Caco-2 (cell line): ENCODE measurements at regions not wholly inside any gene's neighbourhood (a gene's known extent, or its start where the extent isn't known, plus 50 kb on each side); places are given as distances from the start of the nearest gene placed in this dataset.

ENCODE experiments used
- BruUV-seq: library from RNA; stranded (reverse); fragments of 400-500 nt; replicated peaks from 2 replicates; lab custom pipeline; 2021; lab: Mats Ljungman, UMichigan
- CTCF ChIA-PET: fragments of 300-600 bp; sonication (Branson Sonifier 250); formaldehyde crosslinking; loops from one replicate; lab custom pipeline; 2022; ENCODE audit warnings: antibody characterized with exemption; lab: Charles Lee
- POLR2A ChIA-PET: fragments of 300-600 bp; sonication (Branson Sonifier 250); formaldehyde crosslinking; loops from one replicate; lab custom pipeline; 2022; ENCODE audit warnings: antibody characterized with exemption; lab: Charles Lee
- DNase-seq, 2 experiments: peaks; one replicate each; pipeline versions ENCODE4 v3.0.0 to v3.0.0-alpha.2; 2020 to 2022
- H3K27me3 ChIP-seq: replicated peaks from 2 replicates; pipeline ENCODE4 v1.6.0; 2011; ENCODE audit warnings: low read length; ENCODE audit not compliant: control insufficient read depth, insufficient read depth
- H3K36me3 ChIP-seq: 2 replicates; pipeline ENCODE4 v1.5.1; 2011; ENCODE audit warnings: low read length; ENCODE audit not compliant: control insufficient read depth, insufficient read depth
- H3K4me1 ChIP-seq: fragments of 250-450 bp; sonication (Bioruptor Pico); 2 replicates; pipeline ENCODE4 v1.5.1; 2020; ENCODE audit warnings: mild to moderate bottlenecking
- H3K4me3 ChIP-seq: 2 replicates; pipeline ENCODE4 v1.5.1; 2011; ENCODE audit warnings: low read depth, mild to moderate bottlenecking, control low read depth, low read length
- H3K9me3 ChIP-seq: fragments of 250-450 bp; sonication (Bioruptor Pico); 2 replicates; pipeline ENCODE4 v1.5.1; 2020; ENCODE audit warnings: mild to moderate bottlenecking, moderate library complexity
- H3K27ac Mint-ChIP-seq: one replicate; pipeline ENCODE4 v1.8.0; 2022; ENCODE audit warnings: mixed read lengths; ENCODE audit not compliant: unreplicated experiment
- H3K27me3 Mint-ChIP-seq: one replicate; pipeline ENCODE4 v1.8.0; 2022; ENCODE audit warnings: mixed read lengths; ENCODE audit not compliant: insufficient read depth, unreplicated experiment
- H3K36me3 Mint-ChIP-seq: one replicate; pipeline ENCODE4 v1.8.0; 2022; ENCODE audit warnings: mild to moderate bottlenecking, mixed read lengths; ENCODE audit not compliant: insufficient read depth, unreplicated experiment
- H3K4me1 Mint-ChIP-seq: one replicate; pipeline ENCODE4 v1.8.0; 2022; ENCODE audit warnings: low read depth, mixed read lengths; ENCODE audit not compliant: unreplicated experiment
- H3K4me3 Mint-ChIP-seq: one replicate; pipeline ENCODE4 v1.8.0; 2022; ENCODE audit warnings: mild to moderate bottlenecking, moderate library complexity, mixed read lengths; ENCODE audit not compliant: unreplicated experiment
- H3K9me3 Mint-ChIP-seq: one replicate; pipeline ENCODE4 v1.8.0; 2022; ENCODE audit warnings: mixed read lengths; ENCODE audit not compliant: unreplicated experiment
- intact Hi-C: fragments of 100-400 bp; cut with micrococcal nuclease; formaldehyde crosslinking; loops from one replicate; pipeline ENCODE4 v1.10.0; 2022; ENCODE audit not compliant: unreplicated experiment
- TF ChIP-seq, protein P1 (sequence below), 2 experiments: fragments of 200-600 bp in 1 of 2; IDR thresholded peaks; 1 replicate in 1 of 2; 2 replicates in 1 of 2; pipeline versions ENCODE4 v1.5.1 to v1.8.0; 2011 to 2022; ENCODE audit warnings: antibody characterized with exemption in 1 of 2, control low read depth in 1 of 2, inconsistent platforms in 1 of 2, low read depth in 1 of 2, low read length in 1 of 2, mild to moderate bottlenecking in 1 of 2, moderate library complexity in 1 of 2; ENCODE audit not compliant: insufficient read depth in 1 of 2, severe bottlenecking in 1 of 2, unreplicated experiment in 1 of 2

GRCh38 chr18:71018816-71019215, 730.0 kb downstream of the SOCS6 start:
- H3K27me3 ChIP-seq: no peaks in the 10 kb centered on the region
- no peak overlapping the region for H3K27ac Mint-ChIP-seq
- H3K36me3 ChIP-seq: no peaks in the 10 kb centered on the region
- no peaks in the 10 kb centered on the region for H3K27me3 Mint-ChIP-seq
- H3K4me3 ChIP-seq: no peak overlapping the region
- BruUV-seq: no TSS peak
- intact Hi-C loops: no loop called here
- TF ChIP-seq, protein P1, sequence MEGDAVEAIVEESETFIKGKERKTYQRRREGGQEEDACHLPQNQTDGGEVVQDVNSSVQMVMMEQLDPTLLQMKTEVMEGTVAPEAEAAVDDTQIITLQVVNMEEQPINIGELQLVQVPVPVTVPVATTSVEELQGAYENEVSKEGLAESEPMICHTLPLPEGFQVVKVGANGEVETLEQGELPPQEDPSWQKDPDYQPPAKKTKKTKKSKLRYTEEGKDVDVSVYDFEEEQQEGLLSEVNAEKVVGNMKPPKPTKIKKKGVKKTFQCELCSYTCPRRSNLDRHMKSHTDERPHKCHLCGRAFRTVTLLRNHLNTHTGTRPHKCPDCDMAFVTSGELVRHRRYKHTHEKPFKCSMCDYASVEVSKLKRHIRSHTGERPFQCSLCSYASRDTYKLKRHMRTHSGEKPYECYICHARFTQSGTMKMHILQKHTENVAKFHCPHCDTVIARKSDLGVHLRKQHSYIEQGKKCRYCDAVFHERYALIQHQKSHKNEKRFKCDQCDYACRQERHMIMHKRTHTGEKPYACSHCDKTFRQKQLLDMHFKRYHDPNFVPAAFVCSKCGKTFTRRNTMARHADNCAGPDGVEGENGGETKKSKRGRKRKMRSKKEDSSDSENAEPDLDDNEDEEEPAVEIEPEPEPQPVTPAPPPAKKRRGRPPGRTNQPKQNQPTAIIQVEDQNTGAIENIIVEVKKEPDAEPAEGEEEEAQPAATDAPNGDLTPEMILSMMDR (IDR thresholded peaks at IDR 0.05; ENCODE audit: insufficient read depth in 1 of 2, low read depth in 1 of 2, low read length in 1 of 2, severe bottlenecking in 1 of 2, unreplicated experiment in 1 of 2): no peak
- no peak for DNase-seq
- no peaks in the 10 kb centered on the region for H3K9me3 Mint-ChIP-seq
- POLR2A ChIA-PET: no interaction called here
- no peak overlapping the region for H3K4me3 Mint-ChIP-seq
- CTCF ChIA-PET: no interaction called here
- no peaks in the 10 kb centered on the region for H3K4me1 ChIP-seq
- no peaks in the 10 kb centered on the region for H3K9me3 ChIP-seq
- H3K4me1 Mint-ChIP-seq: no peaks in the 10 kb centered on the region
- H3K36me3 Mint-ChIP-seq: no peaks in the 10 kb centered on the region

GRCh38 chr18:71012789-71013188, 723.9 kb downstream of the SOCS6 start:
- no peaks in the 10 kb centered on the region for H3K27me3 ChIP-seq
- no TSS peak for BruUV-seq
- no peaks in the 10 kb centered on the region for H3K36me3 ChIP-seq
- no peaks in the 10 kb centered on the region for H3K9me3 ChIP-seq
- ChIA-PET POLR2A (no interaction called here), CTCF (no interaction called here)
- Mint-ChIP-seq H3K4me3 (no peak overlapping the region), H3K27ac (no peak overlapping the region), H3K4me1 (no peaks in the 10 kb centered on the region), H3K9me3 (no peaks in the 10 kb centered on the region), H3K27me3 (no peaks in the 10 kb centered on the region), H3K36me3 (no peaks in the 10 kb centered on the region)
- DNase-seq: no peak
- TF ChIP-seq, protein P1 (IDR thresholded peaks at IDR 0.05; ENCODE audit: insufficient read depth in 1 of 2, low read depth in 1 of 2, low read length in 1 of 2, severe bottlenecking in 1 of 2, unreplicated experiment in 1 of 2): no peak
- no peaks in the 10 kb centered on the region for H3K4me1 ChIP-seq
- intact Hi-C loops: no loop called here
- no peak overlapping the region for H3K4me3 ChIP-seq

GRCh38 chr18:71011389-71011788, 722.5 kb downstream of the SOCS6 start:
- no peaks in the 10 kb centered on the region for H3K4me1 Mint-ChIP-seq
- no peaks in the 10 kb centered on the region for H3K27me3 ChIP-seq
- no peaks in the 10 kb centered on the region for H3K9me3 Mint-ChIP-seq
- TF ChIP-seq, protein P1 (IDR thresholded peaks at IDR 0.05; ENCODE audit: insufficient read depth in 1 of 2, low read depth in 1 of 2, low read length in 1 of 2, severe bottlenecking in 1 of 2, unreplicated experiment in 1 of 2): no peak
- H3K4me1 ChIP-seq: no peaks in the 10 kb centered on the region
- DNase-seq: no peak
- H3K27ac Mint-ChIP-seq: no peak overlapping the region
- no peak overlapping the region for H3K4me3 Mint-ChIP-seq
- no TSS peak for BruUV-seq
- no peak overlapping the region for H3K4me3 ChIP-seq
- CTCF ChIA-PET: no interaction called here
- intact Hi-C loops: no loop called here
- POLR2A ChIA-PET: no interaction called here
- H3K27me3 Mint-ChIP-seq: no peaks in the 10 kb centered on the region
- no peaks in the 10 kb centered on the region for H3K36me3 Mint-ChIP-seq
- H3K36me3 ChIP-seq: no peaks in the 10 kb centered on the region
- H3K9me3 ChIP-seq: no peaks in the 10 kb centered on the region
